Stimulated activated naive CD8-positive, alpha-beta T cell treated with anti-CD3 and anti-CD28 coated beads, Interleukin-15, amount 100 ng/mL, for 72 hours (primary cell): ENCODE measurements at regions not wholly inside any gene's neighbourhood (a gene's known extent, or its start where the extent isn't known, plus 50 kb on each side); places are given as distances from the start of the nearest gene placed in this dataset.
"Not testable (repeated sequence)": the region's sequence is repeated elsewhere in the genome, so short reads cannot be mapped to it uniquely, and the experiment has no call there.

ENCODE experiments used
- ATAC-seq: fragments of 150-1000 bp; cut with Tn5 transposase; 2 replicates; pipeline ENCODE4 v1.10.0; 2021; ENCODE audit warnings: mild to moderate bottlenecking, moderate library complexity
- DNase-seq, 2 donors: peaks; one replicate each; pipeline ENCODE4 v3.0.0; 2021 to 2022
- H3K27ac Mint-ChIP-seq, 2 donors: one replicate each; pipeline ENCODE4 v1.8.0; 2022; ENCODE audit warnings: mild to moderate bottlenecking in 2 of 2, mixed read lengths in 2 of 2, moderate library complexity in 2 of 2
- H3K27me3 Mint-ChIP-seq: one replicate; pipeline ENCODE4 v1.8.0; 2022; ENCODE audit warnings: mixed read lengths
- H3K4me1 Mint-ChIP-seq: one replicate; pipeline ENCODE4 v1.8.0; 2022; ENCODE audit warnings: mild to moderate bottlenecking, mixed read lengths
- H3K4me3 Mint-ChIP-seq, 2 donors: one replicate each; pipeline ENCODE4 v1.8.0; 2022; ENCODE audit warnings: mild to moderate bottlenecking in 2 of 2, mixed read lengths in 2 of 2, moderate library complexity in 1 of 2
- H3K9me3 Mint-ChIP-seq, 2 donors: one replicate each; pipeline ENCODE4 v1.8.0; 2022; ENCODE audit warnings: mixed read lengths in 2 of 2

DNA sequence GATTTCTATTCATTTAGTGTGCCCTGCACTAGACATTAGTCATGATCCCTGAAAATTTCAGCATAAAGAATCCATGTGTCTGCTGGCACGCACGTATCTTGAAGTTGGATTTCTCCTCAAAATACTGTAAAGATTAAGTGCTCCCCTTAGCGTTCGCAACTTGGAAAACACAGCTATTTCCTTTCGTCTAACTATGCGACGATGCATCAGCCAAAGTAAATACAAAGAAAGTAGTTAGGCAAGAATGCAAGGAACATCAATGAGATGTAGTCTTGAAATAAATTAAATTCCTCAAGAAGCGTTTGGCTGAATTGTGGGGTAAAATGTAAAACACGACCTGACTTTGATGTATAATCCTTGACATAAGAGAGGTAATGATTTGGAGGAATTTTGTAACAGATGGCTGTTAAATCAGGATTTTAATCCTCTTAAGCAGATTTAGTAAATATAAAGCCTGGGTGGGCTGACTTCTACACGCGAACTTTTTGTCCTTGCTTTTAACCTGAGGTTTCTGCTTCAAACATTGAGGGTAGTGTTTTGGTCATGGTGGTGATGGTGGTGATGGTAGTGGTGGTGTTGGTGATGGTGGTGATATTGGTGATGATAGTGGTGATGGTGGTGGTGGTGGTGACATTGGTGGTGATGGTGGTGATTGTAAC, 88.2 kb downstream of the FOXF2 start:
- H3K4me1 Mint-ChIP-seq: no peaks in the 10 kb centered on the region
- H3K9me3 Mint-ChIP-seq: peaks cover 0 to 4% of the 10 kb centered on the region in 2 donors
- no peak overlapping the region for H3K27ac Mint-ChIP-seq
- H3K27me3 Mint-ChIP-seq: peaks cover 24% of the 10 kb centered on the region
- no peak for ATAC-seq
- DNase-seq: no peak
- no peak overlapping the region for H3K4me3 Mint-ChIP-seq

DNA sequence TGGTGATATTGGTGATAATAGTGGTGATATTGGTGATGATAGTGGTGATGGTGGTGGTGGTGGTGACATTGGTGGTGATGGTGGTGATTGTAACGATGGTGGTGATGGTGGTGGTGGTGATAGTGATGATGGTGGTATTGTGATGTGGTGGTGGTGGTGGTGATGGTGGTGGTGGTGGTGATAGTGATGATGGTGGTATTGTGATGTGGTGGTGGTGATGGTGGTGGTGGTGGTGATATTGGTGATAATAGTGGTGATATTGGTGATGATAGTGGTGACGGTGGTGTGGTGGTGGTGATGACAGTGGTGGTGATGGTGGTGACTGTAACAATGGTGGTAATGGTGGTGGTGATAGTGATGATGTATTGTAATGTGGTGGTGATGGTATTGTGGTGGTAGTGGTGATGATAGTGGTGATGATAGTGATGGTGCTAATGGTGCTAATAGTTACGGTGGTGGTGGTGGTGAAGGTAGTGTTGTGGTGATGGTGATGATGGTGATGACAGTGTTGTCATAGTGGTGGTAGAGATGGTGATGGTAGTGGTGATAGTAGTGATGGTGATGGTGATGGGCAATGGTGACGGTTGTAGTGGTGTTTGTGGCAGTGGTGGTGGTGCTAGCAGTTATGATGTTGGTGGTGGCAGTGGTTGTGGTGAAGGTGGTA, 88.9 kb downstream of the FOXF2 start:
- DNase-seq, H3K4me1 Mint-ChIP-seq, H3K27ac Mint-ChIP-seq, H3K4me3 Mint-ChIP-seq, H3K9me3 Mint-ChIP-seq, ATAC-seq: not testable (repeated sequence)
- peaks cover 20% of the 10 kb centered on the region for H3K27me3 Mint-ChIP-seq

DNA sequence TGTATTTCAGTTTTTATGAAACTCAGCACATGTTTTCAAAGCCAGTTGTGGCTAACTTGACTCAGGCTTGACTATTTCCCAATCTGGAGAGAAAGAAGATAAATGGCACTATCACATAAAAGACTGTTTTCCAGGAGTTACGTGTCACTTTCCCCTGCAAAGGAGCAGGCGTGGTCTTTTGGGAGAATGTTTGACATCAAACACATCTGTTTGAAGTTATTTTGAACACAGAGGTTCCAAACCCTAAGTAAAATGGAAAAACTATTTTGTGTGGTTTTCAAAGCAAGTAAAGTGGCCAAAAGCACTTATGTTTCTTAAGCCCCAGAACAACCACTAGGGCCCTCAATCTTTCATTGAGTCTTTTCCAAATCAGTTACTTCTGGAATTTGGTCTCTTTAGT, 89.7 kb downstream of the FOXF2 start:
- Mint-ChIP-seq H3K9me3 (peaks cover 0 to 4% of the 10 kb centered on the region in 2 donors), H3K4me3 (no peak overlapping the region), H3K27ac (no peak overlapping the region), H3K27me3 (peaks cover 16% of the 10 kb centered on the region), H3K4me1 (no peaks in the 10 kb centered on the region)
- DNase-seq (no peak), ATAC-seq (no peak)

DNA sequence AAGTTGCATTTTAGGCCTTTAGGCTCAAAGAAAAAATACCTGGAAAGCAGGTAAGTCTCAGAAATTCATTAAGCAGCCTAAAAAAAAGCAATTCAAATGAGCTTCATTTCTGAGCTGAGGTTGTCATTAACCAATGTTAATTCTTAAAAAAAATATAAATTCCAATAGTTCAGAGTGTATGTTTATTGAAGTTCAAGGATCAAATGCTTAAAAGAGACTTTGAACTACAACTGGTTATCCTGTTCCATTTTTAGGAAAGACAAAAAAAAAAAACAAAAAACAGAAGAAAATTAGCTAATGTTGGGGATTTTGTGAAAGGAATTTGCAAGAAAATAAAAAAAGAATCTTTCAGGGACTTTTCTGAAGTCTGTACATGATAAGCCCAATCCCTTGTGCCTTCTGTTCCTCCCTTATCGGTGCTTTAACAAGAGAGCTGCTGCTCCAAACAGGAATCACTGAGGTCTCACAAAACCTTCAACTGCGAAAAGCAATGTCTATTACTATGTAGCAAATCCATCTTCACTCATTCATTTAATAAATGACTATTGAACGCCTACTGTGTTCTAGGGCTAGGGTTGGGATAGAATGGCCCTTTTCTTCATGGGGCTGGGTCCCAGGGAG, 90.3 kb downstream of the FOXF2 start:
- H3K9me3 Mint-ChIP-seq: peaks cover 0 to 4% of the 10 kb centered on the region in 2 donors
- DNase-seq (no peak), ATAC-seq (no peak)
- H3K4me3 Mint-ChIP-seq: no peak overlapping the region
- peaks cover 16% of the 10 kb centered on the region for H3K27me3 Mint-ChIP-seq
- H3K4me1 Mint-ChIP-seq: no peaks in the 10 kb centered on the region
- H3K27ac Mint-ChIP-seq: no peak overlapping the region

DNA sequence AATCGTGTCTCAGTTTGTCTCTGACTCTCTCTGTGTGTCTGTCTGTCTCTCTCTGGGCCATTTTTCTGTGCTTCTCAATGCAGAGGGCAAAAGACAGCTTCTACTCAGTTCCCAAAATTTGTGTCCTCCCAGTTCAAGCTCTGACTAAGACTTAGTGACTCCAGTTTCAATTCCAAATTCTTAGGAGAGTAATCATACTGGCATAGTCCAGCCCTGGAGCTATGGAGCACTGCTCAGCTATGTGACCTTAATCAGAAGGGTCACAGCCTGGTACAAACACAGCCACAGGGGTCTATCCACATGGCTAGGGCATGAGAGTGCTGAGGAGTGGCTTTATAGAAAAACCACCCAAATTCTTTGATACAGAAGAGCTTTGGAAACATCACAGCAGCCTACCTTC, 91.9 kb downstream of the FOXF2 start:
- H3K27me3 Mint-ChIP-seq: peaks cover 16% of the 10 kb centered on the region
- ATAC-seq: no peak
- peaks cover 0 to 4% of the 10 kb centered on the region in 2 donors for H3K9me3 Mint-ChIP-seq
- no peak overlapping the region for H3K27ac Mint-ChIP-seq
- no peak overlapping the region for H3K4me3 Mint-ChIP-seq
- no peaks in the 10 kb centered on the region for H3K4me1 Mint-ChIP-seq
- no peak for DNase-seq

DNA sequence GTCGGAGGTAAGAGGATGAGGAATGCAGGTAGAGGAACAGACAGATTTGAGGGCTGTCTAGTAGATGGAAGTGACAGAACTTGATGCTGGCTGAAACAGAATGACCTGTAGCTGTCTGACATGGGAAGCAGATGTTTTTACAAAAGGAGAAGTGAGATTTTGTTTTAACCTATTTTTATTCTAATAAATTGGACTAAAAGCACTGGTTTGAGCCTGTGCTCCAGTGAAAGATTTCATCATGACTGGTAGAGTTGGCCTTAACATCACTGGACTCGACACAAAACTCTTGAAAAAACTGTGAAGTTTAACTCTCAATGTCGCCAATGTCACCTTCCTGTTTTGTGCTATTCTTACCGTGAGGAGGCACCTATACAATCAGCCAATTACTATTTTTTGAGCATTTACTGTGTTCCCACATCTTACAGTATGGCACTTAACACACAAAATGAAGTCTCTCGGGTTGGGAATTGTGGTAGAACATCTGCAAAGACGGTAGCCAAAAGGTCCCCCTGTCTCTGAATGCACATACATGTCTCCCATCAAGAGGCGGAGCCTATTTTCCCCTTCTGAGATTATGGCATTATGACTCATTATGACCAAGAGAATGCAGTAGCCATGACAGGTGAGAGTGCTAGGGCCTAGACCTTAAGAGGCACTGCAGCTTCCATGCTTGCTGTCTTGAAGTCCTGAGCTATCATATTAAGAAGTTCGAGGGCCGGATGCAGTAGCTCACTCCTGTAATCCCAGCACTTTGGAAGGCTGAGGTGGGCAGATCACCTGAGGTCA, 93.2 kb downstream of the FOXF2 start:
- Mint-ChIP-seq H3K9me3 (peaks cover 0 to 4% of the 10 kb centered on the region in 2 donors), H3K4me3 (no peak overlapping the region), H3K4me1 (no peaks in the 10 kb centered on the region), H3K27me3 (peaks cover 16% of the 10 kb centered on the region), H3K27ac (no peak overlapping the region)
- ATAC-seq: no peak
- no peak for DNase-seq

DNA sequence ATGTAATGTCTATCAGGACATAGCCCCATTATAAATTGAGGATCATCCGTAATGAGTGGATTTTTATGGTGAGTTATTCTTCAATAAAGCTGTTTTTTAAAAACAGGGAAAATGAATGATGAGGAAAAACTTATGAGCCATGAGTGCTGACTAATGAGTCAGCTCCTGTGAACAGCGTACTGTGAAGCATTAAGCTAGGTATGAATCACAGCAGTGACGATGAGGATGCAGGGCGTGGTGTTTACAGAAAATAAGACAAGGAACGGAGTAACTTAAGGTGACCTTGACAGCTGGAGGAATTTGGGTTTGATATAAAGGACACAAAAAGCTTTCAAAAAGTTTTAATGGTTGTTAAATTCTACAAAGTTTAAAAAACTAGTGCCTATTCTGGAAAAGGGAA, 96.3 kb downstream of the FOXF2 start:
- Mint-ChIP-seq H3K4me3 (no peak overlapping the region), H3K27ac (no peak overlapping the region), H3K27me3 (peaks cover 16% of the 10 kb centered on the region), H3K9me3 (no peaks in the 10 kb centered on the region), H3K4me1 (no peaks in the 10 kb centered on the region)
- DNase-seq (no peak), ATAC-seq (no peak)

DNA sequence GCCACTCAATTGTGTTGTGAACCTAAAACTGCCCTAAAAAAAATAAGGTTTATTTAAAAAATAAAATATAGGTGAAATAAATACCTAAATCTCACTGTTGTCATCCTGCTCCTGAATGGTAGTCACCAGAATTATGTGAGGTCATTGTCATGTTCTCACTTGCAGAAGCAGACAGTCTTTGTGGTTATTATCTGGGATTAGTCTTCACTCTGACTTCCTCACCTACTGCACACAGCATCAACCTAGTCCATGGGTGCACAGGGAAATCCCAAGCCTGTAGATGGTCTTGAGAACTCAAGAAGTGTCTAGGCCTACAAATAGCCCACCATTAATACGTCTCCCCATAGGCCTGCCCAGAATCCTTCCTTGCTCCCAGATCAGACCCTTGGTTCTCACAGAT, 97.0 kb downstream of the FOXF2 start:
- ATAC-seq (peak; percentile 50), DNase-seq (no peak)
- no peaks in the 10 kb centered on the region for H3K9me3 Mint-ChIP-seq
- H3K4me3 Mint-ChIP-seq: no peak overlapping the region
- peaks cover 12% of the 10 kb centered on the region for H3K27me3 Mint-ChIP-seq
- H3K27ac Mint-ChIP-seq: no peak overlapping the region
- H3K4me1 Mint-ChIP-seq: no peaks in the 10 kb centered on the region

DNA sequence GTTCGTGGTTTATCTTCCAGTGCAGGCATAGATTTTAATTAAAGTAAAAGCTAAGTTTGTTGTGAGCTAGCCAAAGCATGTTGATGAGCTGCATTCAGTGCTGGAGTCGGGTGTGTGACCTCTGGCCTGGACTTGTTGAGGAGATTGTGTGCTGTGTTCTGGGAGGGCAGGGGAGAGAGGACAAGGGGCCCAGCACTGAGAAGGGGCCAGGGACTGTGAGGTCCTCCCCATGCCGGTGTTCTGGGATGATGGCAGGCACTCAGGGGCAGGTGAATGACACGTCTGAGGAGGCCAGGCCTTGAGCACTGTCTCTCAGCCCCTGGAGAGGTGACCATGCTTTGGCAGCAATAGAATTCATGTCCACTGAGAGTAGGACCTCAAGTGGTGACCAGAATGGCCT, 97.9 kb downstream of the FOXF2 start:
- Mint-ChIP-seq H3K27ac (no peak overlapping the region), H3K4me3 (no peak overlapping the region), H3K4me1 (no peaks in the 10 kb centered on the region), H3K27me3 (peaks cover 3% of the 10 kb centered on the region), H3K9me3 (no peaks in the 10 kb centered on the region)
- ATAC-seq (no peak), DNase-seq (no peak)

DNA sequence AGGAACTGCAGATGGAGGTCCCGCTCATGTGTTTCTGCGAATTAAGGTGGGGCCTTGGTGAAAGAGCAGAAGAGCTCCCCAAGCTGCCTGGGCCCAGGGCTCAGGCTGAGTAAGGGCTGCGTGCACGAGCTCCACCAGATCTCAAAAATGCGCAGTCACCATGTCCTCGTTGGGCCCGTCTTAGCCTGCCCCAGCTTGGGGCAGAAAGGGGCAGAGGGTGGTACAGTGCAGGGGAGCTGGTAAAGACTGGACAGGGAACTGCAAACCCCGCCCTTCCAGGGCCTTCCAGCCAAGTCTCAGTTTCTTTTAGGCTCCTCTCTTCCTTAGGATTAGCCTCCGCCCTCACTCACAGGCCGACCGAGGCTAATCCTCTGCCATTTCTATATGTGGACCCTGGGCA, 101.6 kb downstream of the FOXF2 start:
- Mint-ChIP-seq H3K27me3 (no peaks in the 10 kb centered on the region), H3K9me3 (peaks cover 0 to 12% of the 10 kb centered on the region in 2 donors), H3K27ac (no peak overlapping the region), H3K4me1 (no peaks in the 10 kb centered on the region), H3K4me3 (no peak overlapping the region)
- DNase-seq: no peak
- ATAC-seq: no peak

DNA sequence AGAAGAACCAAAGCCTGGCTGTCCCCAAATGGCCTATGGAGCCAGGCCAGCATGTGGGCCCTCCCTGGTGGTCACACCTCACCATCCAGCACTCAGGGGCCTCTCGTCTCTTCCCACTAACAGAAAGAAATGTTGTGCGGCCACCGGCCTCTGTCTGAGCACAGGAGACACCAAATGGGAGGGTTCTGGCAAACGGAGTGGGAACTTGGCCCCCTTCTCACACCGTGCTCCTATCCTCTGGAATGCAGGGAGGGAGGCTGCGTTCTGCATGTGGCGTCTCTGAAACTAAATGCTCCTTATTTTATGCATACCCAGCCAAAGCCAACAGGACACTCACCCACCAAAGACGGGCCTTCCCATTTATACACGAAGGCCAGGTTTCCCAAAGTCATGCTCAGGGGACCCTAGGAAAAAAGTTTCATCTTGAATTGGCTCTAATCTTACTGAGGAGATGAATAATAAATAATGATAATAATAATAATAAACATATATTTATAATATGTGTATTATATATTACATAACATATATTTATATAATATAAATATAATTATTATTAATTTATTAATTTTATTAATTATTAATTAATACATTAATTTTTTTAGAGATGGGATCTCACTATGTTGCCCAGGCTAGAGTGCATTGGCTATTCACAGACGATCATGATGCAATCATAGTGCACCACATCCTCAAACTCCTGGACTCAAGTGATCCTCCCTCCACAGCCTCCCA, 102.4 kb downstream of the FOXF2 start:
- Mint-ChIP-seq H3K27me3 (no peaks in the 10 kb centered on the region), H3K9me3 (peaks cover 5 to 19% of the 10 kb centered on the region in 2 donors), H3K27ac (no peak overlapping the region), H3K4me3 (no peak overlapping the region), H3K4me1 (no peaks in the 10 kb centered on the region)
- DNase-seq: no peak
- ATAC-seq: no peak

DNA sequence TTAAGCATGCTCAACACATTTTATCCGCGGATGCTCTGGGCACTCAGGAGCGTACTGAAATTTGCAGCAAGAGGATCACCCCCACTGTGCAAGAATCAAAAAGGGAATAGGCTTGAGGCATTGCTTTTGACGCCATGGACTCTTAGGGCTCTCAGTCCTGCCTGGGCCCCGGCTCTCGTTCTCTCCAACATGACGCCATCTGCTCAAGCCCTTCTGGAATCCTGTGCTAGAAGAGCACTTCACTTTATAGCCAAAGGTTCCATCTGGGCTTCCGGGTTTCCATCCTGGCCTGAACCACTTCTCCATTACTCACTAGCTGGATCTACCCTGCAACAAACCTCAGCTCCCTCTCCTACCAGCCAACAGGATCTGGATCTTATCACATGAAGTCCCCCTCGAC, 105.3 kb downstream of the FOXF2 start:
- Mint-ChIP-seq H3K9me3 (peaks cover 5 to 20% of the 10 kb centered on the region in 2 donors), H3K27ac (peak overlapping the region in 1 of 2 donors; percentile 2), H3K27me3 (no peaks in the 10 kb centered on the region), H3K4me3 (no peak overlapping the region), H3K4me1 (no peaks in the 10 kb centered on the region)
- no peak for DNase-seq
- ATAC-seq: no peak

DNA sequence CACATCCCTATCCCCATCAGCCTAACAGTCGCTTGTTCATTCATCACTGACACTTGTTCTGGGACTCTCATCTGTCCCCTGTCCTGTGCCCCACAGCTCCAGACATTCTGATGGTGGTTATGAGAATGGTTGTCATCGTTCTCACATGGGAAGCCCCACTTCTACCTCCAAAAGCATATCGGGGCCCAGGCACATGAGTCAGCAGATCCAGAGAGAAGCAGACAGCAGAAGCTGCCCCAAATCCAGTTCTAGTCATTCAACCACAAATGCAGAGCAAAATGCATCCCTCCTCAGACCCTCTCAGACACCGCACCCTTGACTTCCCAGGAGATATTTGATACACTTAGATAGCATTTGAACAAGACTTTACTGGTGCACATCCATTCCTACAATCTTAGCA, 106.0 kb downstream of the FOXF2 start:
- Mint-ChIP-seq H3K27me3 (no peaks in the 10 kb centered on the region), H3K4me1 (no peaks in the 10 kb centered on the region), H3K27ac (no peak overlapping the region), H3K9me3 (peaks cover 5 to 20% of the 10 kb centered on the region in 2 donors), H3K4me3 (no peak overlapping the region)
- DNase-seq: no peak
- no peak for ATAC-seq

DNA sequence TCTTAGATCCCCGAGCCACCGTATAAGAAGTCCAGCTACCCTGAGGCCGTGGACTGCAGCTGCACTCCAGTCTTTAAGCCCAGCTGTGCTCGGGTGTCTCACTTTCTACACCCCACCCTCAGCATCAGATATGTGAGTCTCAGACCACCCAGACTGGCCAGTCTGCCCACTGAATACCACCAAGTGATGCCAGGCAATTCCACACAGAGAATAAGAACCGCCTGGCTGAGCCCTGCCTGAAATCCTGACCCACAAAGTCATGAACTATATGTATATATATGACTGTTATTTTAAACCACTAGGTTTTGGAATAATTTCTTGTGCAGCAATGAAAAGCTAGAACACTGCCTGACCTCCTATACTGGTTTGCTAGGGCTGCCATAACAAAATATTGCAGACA, 106.7 kb downstream of the FOXF2 start:
- H3K27me3 Mint-ChIP-seq: peaks cover 5% of the 10 kb centered on the region
- H3K4me1 Mint-ChIP-seq: no peaks in the 10 kb centered on the region
- no peak overlapping the region for H3K4me3 Mint-ChIP-seq
- peaks cover 5 to 20% of the 10 kb centered on the region in 2 donors for H3K9me3 Mint-ChIP-seq
- ATAC-seq (no peak), DNase-seq (no peak)
- peak overlapping the region in 1 of 2 donors; percentile 74 for H3K27ac Mint-ChIP-seq
